Activated naive CD4-positive, alpha-beta T cell treated with anti-CD3 and anti-CD28 coated beads, Interleukin-2, amount 10 ng/mL, durations not matched to agents 7 days and 5 days (primary cell): ENCODE measurements at regions not wholly inside any gene's neighbourhood (a gene's known extent, or its start where the extent isn't known, plus 50 kb on each side); places are given as distances from the start of the nearest gene placed in this dataset.

ENCODE experiments used
- CTCF ChIA-PET: fragments of 350-600 bp; sonication (Branson Sonifier 250); formaldehyde crosslinking; loops from one replicate; lab custom pipeline; 2021; ENCODE audit warnings: antibody characterized with exemption; lab: Charles Lee
- DNase-seq: peaks from one replicate; pipeline ENCODE4 v3.0.0-alpha.2; 2020
- H3K27ac Mint-ChIP-seq: one replicate; pipeline ENCODE4 v1.8.0; 2021; ENCODE audit warnings: mild to moderate bottlenecking, moderate library complexity, mixed read lengths
- H3K27me3 Mint-ChIP-seq: one replicate; pipeline ENCODE4 v1.8.0; 2021; ENCODE audit warnings: mild to moderate bottlenecking, mixed read lengths
- H3K36me3 Mint-ChIP-seq: one replicate; pipeline ENCODE4 v1.8.0; 2021; ENCODE audit warnings: mixed read lengths
- H3K4me1 Mint-ChIP-seq: one replicate; pipeline ENCODE4 v1.8.0; 2021; ENCODE audit warnings: mixed read lengths
- H3K4me3 Mint-ChIP-seq: one replicate; pipeline ENCODE4 v1.8.0; 2021; ENCODE audit warnings: mild to moderate bottlenecking, moderate library complexity, mixed read lengths
- H3K9me3 Mint-ChIP-seq: one replicate; pipeline ENCODE4 v1.8.0; 2021; ENCODE audit warnings: mixed read lengths

DNA sequence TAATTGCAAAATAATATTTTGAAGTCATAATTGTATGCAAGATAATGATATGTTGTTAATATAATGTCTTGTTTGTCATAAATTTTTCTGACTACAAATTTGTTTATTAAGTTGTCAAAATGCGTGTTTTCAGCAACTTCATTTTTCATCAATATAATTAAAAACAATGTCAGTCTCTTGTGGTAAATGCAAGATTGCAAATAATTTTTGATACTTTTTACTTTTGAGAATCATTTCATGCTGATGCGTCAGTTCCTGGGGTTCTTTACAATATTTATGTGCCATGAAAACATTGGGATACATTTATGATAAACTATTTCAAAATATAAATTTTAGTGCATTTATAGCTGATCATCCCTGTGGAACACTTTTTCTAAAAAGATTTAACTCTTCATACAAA, 1504.8 kb downstream of the BRD1 start:
- H3K27ac Mint-ChIP-seq: no peak overlapping the region
- no peak for DNase-seq
- no peak overlapping the region for H3K4me3 Mint-ChIP-seq
- no peaks in the 10 kb centered on the region for H3K27me3 Mint-ChIP-seq
- H3K9me3 Mint-ChIP-seq: peaks cover 8% of the 10 kb centered on the region
- H3K4me1 Mint-ChIP-seq: no peaks in the 10 kb centered on the region
- no peaks in the 10 kb centered on the region for H3K36me3 Mint-ChIP-seq
- CTCF ChIA-PET: no interaction called here

DNA sequence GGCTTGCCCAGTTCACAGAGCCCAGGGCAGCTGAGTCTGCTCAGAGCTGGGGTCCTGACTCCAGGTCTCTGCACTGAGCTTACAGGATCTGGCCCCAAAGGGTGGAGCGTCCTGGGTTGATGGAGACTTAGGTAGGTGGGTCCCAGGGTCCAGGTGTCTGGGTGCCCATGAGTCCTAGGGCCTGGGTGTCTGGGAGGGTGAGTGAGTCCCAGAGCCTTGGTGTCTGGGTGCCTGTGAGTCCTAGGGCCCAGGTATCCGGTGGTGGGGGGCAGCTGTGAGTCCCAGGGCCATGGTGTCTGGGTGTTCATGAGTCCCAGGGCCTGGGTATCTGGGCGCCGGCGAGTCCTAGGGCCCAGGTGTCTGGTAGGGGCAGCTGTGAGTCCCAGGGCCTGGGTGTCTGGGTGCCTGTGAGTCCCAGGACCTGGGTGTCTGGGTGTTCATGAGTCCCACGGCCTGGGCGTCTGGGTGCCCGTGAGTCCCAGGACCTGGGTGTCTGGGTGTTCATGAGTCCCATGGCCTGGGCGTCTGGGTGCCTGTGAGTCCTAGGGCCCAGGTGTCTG, 1505.6 kb downstream of the BRD1 start:
- Mint-ChIP-seq H3K9me3 (peaks cover 7% of the 10 kb centered on the region), H3K27me3 (no peaks in the 10 kb centered on the region)
- CTCF ChIA-PET: no interaction called here

DNA sequence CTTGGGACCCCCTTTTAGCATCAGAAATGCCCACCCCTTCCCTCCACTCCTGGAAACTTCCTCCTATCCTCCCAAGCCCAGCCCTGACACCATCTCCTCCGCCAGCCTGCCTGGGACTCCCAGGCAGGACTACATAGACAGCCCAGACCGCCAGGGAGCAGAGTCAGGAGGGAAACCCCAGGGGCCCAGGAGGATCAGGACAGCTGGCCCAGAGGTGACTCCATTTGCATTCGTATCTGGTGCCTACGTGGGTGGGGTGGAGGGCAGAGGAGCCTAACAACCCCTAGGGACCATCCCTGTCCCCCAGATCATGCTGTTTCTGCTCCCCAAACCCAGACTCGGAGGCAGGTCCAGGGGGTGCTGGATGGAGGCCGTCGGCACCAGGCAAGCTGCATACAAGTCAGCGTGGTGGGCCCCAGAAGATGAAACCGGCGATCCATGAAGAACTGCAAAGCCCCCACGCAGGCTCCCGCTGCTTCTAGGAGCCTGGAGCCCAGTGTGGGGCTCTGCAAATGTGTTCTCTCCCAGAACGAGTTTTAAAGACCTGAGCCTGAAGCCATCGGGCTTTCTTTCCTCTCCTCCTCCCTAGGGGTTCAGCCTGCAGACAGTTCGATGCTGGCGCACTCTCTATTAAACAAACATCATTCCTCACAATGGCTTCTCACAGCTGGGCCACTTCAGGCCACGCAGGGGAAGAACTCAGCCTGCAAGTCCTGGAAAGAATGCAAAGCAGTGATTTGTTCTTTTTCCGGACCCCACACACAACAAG, 1506.8 kb downstream of the BRD1 start:
- Mint-ChIP-seq H3K4me1 (no peaks in the 10 kb centered on the region), H3K36me3 (no peaks in the 10 kb centered on the region)
- CTCF ChIA-PET: no interaction called here

More for the DNA sequence above, 1505.6 kb downstream of the BRD1 start:
- peak; percentile 1 for DNase-seq
- no peak overlapping the region for H3K4me3 Mint-ChIP-seq
- no peaks in the 10 kb centered on the region for H3K4me1 Mint-ChIP-seq
- H3K36me3 Mint-ChIP-seq: no peaks in the 10 kb centered on the region
- no peak overlapping the region for H3K27ac Mint-ChIP-seq

DNA sequence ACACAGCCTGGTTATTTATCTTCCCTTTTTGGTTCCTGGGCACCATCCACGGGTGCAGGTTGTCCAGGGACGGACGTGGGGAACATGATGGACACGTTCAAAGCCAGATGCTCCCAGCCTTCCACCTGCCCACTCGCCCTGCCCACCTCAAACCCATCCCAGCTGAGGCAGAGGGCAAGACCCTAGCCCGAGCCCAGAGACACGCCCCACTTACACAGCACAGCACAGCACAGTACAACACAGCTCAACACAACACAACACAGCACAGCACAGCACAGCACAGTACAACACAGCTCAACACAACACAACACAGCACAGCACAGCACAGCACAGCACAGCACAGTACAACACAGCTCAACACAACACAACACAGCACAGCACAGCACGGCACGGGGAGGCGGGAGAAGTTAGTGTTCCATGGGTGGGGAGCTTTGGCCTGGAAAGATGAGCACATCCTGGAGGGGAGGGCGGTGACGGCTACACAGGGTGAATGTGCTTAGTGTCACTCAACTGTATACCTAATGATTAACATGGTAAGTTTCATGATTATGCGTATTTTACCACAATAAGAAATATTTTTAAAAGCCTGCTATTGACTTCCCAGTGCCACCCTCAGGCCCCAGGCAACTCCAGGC, 1507.5 kb downstream of the BRD1 start:
- Mint-ChIP-seq H3K4me1 (no peaks in the 10 kb centered on the region), H3K27me3 (peaks cover 3% of the 10 kb centered on the region), H3K36me3 (no peaks in the 10 kb centered on the region), H3K27ac (no peak overlapping the region), H3K4me3 (no peak overlapping the region), H3K9me3 (peaks cover 3% of the 10 kb centered on the region)
- DNase-seq: no peak
- CTCF ChIA-PET: no interaction called here

More for the DNA sequence above, 1506.8 kb downstream of the BRD1 start:
- peaks cover 3% of the 10 kb centered on the region for H3K27me3 Mint-ChIP-seq
- no peak overlapping the region for H3K27ac Mint-ChIP-seq
- no peak overlapping the region for H3K4me3 Mint-ChIP-seq
- no peak for DNase-seq
- H3K9me3 Mint-ChIP-seq: peaks cover 5% of the 10 kb centered on the region

DNA sequence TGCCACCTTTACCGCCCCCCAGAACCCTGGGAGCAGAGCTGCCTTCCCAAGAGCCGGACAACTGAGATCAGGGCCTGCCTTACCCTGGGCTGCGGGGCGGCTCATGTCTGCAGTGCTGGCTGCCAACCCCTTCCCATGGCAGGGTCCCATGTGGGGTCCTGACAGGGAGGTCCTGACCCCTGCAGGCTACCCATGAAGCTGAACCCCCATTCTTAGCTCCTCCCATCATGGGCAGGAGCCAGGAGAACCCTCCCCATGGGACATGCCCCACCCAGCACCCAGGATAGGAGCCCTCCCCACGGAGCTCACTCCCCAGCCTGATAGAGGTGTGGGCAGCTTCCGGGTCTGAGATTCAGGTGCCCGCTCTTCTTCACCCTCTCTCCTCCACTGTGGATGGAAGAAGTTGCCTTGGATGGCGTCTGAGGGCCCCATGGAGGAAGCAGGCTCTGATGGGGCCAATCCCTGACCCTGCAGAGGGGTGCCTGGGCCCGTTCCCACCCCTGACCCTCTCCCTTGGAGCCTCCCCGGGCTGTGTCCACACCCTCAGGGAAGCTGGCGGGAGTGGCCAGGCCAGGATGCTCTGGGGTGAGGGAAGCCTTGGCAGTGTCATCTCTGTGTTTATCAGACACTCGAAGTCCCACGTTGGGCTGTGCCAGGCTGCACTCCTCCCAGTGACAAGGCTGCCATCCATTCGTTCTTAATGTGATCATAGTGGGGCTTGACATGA, 1508.2 kb downstream of the BRD1 start:
- no peak for DNase-seq
- CTCF ChIA-PET: no interaction called here
- peaks cover 2% of the 10 kb centered on the region for H3K9me3 Mint-ChIP-seq
- peaks cover 3% of the 10 kb centered on the region for H3K27me3 Mint-ChIP-seq
- H3K27ac Mint-ChIP-seq: no peak overlapping the region
- no peaks in the 10 kb centered on the region for H3K36me3 Mint-ChIP-seq
- no peak overlapping the region for H3K4me3 Mint-ChIP-seq
- no peaks in the 10 kb centered on the region for H3K4me1 Mint-ChIP-seq

DNA sequence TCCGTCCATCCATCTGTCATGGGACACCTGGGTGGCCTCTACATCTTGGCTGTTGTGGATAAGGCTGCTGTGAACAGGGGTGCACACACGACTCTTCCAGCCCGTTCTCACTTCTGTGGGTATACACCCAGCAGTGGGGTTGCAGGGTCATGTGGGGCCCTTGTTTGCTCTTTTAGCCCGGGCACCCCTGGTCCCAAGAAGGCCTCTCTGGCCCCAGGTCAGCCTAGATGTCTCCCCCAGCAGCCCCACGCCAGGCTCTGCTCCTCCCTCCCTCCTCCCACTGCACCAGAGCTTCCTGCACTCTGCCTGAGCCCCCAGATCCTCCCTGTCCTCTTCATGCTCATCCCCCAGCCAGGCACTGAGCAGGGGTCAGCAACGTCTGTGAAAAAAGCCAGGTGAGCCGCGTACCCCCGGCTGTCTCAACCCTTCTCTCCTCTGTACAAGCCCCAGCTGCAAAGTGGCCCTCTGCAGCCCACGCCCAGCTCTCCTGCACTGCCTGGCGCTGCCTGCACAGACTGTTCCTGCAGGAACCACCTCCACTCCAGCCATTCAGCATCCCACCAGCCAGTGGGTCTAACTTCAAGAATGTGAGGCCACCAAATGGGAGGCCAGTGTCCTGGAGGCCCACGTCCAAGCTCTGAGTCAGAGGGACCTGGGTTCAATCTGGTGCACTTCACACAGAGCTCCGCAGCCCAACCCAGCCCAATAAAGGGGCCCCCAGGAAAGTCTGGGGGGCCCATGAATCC, 1508.9 kb downstream of the BRD1 start:
- Mint-ChIP-seq H3K27ac (no peak overlapping the region), H3K36me3 (no peaks in the 10 kb centered on the region), H3K27me3 (peaks cover 3% of the 10 kb centered on the region), H3K9me3 (no peaks in the 10 kb centered on the region), H3K4me3 (no peak overlapping the region), H3K4me1 (no peaks in the 10 kb centered on the region)
- CTCF ChIA-PET: no interaction called here
- no peak for DNase-seq

DNA sequence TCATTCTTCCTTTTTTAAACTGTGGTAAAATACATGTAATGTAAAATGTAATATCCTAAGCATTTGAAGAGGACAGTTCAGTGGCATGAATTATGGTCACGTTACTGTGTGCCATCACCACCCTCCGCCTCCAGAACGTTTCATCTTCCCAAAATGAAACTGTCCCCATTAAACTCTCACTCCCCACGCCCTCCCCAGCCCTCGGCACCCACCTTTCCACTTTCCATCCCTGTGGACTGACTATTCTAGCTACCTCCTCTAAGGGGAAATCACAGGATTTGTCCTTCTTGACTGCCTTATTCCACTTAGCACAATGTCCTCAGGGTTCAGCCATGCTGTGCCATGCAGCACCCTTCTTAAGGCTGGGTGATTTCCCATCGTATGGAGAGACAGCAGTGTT, 1509.5 kb downstream of the BRD1 start:
- Mint-ChIP-seq H3K9me3 (no peaks in the 10 kb centered on the region), H3K4me3 (no peak overlapping the region), H3K4me1 (no peaks in the 10 kb centered on the region), H3K27ac (no peak overlapping the region), H3K27me3 (peaks cover 3% of the 10 kb centered on the region), H3K36me3 (no peaks in the 10 kb centered on the region)
- CTCF ChIA-PET: no interaction called here
- no peak for DNase-seq

DNA sequence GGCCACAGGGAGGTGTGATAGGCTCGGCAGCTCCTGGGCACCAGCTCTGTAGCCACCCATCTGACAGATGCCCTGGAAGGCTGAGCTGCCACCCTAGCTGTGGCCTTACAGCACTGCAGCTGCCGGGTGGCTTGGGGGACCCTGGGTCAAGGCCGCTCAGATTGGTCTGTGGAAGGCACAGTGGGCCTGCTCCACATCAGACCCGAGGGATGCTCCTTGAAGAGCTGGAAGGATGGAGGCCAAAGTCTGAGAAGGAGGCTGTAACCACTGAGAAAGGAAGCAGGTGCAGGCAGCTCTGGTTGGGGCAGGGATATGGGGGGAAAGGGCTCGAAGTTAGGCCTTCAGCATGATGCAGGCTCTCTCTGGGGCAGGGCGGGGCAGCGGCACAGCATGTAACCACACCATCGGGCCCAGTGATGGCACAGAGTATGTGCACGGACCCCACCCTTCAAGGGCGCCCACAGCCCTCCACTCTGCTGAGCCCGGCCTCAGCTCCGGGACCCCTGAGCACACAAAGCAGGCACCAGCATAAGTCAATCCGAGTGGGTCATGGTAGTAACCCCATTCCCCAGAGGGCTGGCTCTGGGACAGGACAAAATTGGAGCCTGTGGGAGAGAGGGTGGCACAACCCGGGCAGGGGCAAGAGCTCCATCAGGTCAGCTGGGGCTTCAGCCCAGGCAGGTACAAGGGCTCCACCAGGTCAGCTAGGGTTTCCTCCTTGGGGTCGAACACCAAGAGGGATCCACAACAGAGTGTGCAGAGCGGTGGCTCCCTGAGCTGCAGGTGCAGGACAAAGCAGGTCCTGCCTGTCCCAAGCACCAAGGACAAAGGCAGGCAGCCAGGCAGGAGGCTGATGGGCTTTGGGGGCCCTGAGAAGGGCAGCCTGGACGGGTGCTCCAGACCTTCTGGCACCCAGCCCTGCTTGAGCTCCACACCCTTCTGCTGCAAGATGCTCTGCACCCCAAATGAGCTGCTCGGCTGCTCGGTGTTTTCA, 1511.1 kb downstream of the BRD1 start:
- Mint-ChIP-seq H3K36me3 (no peaks in the 10 kb centered on the region), H3K27me3 (peaks cover 3% of the 10 kb centered on the region), H3K4me1 (no peaks in the 10 kb centered on the region), H3K4me3 (no peak overlapping the region), H3K27ac (no peak overlapping the region), H3K9me3 (peaks cover 9% of the 10 kb centered on the region)
- DNase-seq: no peak
- CTCF ChIA-PET: no interaction called here

DNA sequence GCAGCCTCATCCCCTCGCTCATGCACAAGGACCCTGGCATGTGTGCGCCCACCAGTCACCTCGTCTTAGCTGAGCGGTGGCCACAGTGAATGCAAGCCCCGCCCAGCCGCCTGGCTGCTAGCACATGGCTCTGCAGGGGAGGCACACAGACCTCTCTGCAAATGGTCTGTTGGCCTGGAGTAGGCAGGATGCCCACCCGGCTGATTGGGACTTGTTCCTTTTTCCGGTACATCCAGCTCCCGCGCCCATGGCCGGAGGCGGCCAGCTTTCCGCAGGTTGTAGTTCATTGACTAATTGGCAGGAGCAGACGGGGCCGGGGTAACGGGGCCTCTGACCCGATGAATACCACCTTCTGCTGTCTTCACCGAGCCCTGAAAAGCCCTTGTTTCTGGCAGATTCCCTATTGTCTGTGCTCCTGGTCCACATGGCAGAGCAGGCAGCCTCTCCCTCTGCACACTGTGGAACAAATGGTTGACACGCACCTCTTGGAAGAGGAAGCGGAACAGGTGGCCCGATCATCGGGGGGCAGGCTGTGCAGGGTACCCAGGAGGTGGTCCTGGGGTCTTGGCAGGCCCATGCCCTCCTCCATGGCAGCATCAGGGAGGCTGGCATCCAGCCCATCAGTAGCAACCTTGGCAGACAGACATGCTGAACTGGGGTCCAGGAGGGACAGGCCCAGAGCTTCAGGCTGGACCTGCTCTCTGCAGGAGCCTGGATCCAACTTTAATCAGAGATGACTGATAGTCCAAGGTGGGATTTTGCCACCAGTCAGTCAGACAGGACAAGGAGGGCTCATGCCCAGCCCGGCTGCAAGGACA, 1512.0 kb downstream of the BRD1 start:
- CTCF ChIA-PET: no interaction called here
- H3K36me3 Mint-ChIP-seq: no peaks in the 10 kb centered on the region
- no peak for DNase-seq
- H3K9me3 Mint-ChIP-seq: peaks cover 12% of the 10 kb centered on the region
- peaks cover 3% of the 10 kb centered on the region for H3K27me3 Mint-ChIP-seq
- no peak overlapping the region for H3K4me3 Mint-ChIP-seq
- no peaks in the 10 kb centered on the region for H3K4me1 Mint-ChIP-seq
- no peak overlapping the region for H3K27ac Mint-ChIP-seq

DNA sequence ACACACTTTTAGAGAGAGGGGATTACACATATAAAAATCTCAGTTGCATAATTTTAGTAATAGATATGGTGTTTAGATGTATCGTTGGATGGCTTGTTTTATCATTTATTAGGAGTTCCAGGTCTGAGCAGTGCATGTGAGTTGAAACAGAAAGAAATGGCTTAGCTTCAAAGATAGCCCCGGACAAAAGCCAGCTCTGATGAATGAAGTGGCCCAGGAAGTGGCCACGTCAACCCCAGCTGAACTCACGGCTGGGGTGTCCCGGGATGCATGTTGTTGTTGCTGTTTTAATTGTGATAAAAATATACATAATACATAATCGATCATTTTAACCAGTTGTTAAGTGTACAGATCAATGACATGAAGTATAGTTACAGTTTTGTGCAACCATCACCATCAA, 1513.6 kb downstream of the BRD1 start:
- DNase-seq: no peak
- peaks cover 12% of the 10 kb centered on the region for H3K9me3 Mint-ChIP-seq
- H3K27me3 Mint-ChIP-seq: peaks cover 3% of the 10 kb centered on the region
- no peaks in the 10 kb centered on the region for H3K36me3 Mint-ChIP-seq
- no peaks in the 10 kb centered on the region for H3K4me1 Mint-ChIP-seq
- no peak overlapping the region for H3K27ac Mint-ChIP-seq
- H3K4me3 Mint-ChIP-seq: no peak overlapping the region
- CTCF ChIA-PET: no interaction called here

DNA sequence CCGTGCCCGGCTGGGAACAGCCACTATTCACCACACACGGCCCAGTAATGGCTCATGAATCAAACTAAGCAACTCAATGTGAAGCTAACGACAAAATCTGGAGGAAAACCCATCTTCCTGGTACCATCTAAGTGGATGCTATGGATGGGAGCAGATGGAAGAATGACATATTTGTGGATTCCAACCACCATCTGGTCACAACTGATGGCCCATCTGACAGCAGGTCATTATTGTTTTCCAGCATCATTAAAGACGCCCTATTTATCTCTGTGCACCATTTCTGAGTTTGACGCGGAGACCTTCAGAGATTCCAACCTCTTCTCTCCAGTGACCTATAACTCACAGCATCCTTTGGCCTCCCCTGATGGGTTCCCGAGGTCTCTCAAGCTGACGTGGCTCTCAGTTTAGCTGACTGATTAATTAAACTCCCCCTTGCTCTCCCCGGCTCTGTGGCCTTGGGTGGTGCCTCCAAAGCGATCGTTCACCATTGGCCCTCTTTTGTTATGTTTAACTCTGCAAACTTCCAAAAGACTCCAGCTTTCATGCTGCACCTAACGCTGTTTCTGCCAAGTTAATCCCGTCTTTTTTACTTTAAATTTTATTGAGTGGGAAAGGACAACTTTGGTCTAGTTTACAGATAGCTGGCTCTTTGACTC, 1514.4 kb downstream of the BRD1 start:
- no peak for DNase-seq
- no peak overlapping the region for H3K27ac Mint-ChIP-seq
- no peaks in the 10 kb centered on the region for H3K4me1 Mint-ChIP-seq
- peaks cover 3% of the 10 kb centered on the region for H3K27me3 Mint-ChIP-seq
- CTCF ChIA-PET: no interaction called here
- peaks cover 12% of the 10 kb centered on the region for H3K9me3 Mint-ChIP-seq
- no peak overlapping the region for H3K4me3 Mint-ChIP-seq
- H3K36me3 Mint-ChIP-seq: no peaks in the 10 kb centered on the region

DNA sequence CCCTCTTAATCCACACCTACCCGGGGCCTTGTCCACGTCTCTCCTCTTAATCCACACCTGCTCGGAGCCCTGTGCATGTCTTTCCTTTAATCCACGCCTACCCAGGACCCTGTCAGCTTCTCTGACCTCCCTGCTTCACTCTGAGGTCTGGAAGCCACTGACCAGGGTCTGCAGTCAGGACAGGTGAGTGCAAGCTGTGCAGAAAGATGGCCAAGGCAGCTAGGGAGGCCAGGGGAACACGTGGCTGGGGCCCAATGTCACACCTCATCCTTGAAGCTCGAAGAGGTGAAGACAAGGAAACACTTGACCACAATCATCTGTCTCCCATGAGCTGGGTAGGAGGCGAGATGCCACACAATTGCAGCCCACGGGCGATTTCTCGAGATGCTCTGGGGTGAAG, 1516.9 kb downstream of the BRD1 start:
- Mint-ChIP-seq H3K9me3 (peaks cover 12% of the 10 kb centered on the region), H3K36me3 (no peaks in the 10 kb centered on the region), H3K27me3 (no peaks in the 10 kb centered on the region), H3K27ac (no peak overlapping the region), H3K4me1 (no peaks in the 10 kb centered on the region), H3K4me3 (no peak overlapping the region)
- no peak for DNase-seq
- CTCF ChIA-PET: no interaction called here
